Astrocyte of the hippocampus (primary cell): ENCODE measurements at regions not wholly inside any gene's neighbourhood (a gene's known extent, or its start where the extent isn't known, plus 50 kb on each side); places are given as distances from the start of the nearest gene placed in this dataset.

ENCODE experiments used
- DNase-seq: peaks from one replicate; pipeline ENCODE4 v3.0.0; 2011; ENCODE audit warnings: low read depth, low spot score

- DNase-seq, result no peak
Measured at GRCh38 chr4:189763583-189763982, 177.1 kb upstream of the FRG1 start.

GRCh38 chr4:189765301-189765700, 175.4 kb upstream of the FRG1 start:
- DNase-seq, result no peak

GRCh38 chr4:189765736-189766135, 174.9 kb upstream of the FRG1 start:
- DNase-seq, result no peak

GRCh38 chr4:189767941-189768340, 172.7 kb upstream of the FRG1 start:
- no peak for DNase-seq

DNA sequence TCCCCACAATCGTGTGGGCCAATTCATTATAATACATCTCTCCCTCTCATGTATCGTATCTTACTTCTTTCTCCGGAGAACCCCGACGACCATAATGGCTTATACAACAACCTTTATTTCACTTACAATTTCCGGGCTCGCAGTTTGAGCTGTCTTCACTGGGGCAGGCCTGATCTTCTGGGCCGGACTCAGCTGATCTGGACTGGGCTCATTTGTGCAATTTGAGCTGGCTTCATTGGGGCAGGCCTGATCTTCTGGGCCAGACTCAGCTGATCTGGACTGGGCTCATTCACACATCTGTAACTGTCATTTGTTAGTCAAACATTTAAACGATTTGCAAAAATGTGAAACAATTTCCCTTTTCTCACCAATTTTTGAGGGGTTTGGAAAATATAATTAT, 171.5 kb upstream of the FRG1 start:
- no peak for DNase-seq

GRCh38 chr4:189771696-189772361, 168.8 kb upstream of the FRG1 start:
- no peak for DNase-seq

- peak; percentile 27 for DNase-seq
Measured at GRCh38 chr4:189773909-189774308, 166.8 kb upstream of the FRG1 start.

GRCh38 chr4:189779281-189779980, 161.2 kb upstream of the FRG1 start:
- no peak for DNase-seq

GRCh38 chr4:189780391-189780790, 160.3 kb upstream of the FRG1 start:
- no peak for DNase-seq

GRCh38 chr4:189784651-189785050, 156.0 kb upstream of the FRG1 start:
- DNase-seq, result no peak

DNA sequence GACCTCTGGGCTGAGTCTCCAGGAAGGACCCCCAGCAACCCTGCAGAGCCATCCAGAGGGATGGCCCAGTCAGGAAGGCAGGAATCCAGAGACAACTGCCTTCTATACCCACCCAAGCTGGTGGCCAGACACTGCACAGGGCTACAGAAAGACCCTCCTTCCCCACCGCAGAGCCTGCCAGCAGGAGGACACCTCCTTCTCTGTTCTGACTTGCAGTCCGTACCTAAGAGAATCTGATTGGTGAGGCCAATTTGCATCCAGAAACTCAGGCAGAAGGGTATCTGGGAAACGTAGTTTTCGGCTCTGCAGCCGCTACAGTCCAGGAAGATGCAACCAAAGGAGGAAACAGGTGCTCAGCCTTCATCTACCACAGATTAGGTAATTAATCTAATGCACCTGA, 155.4 kb upstream of the FRG1 start:
- DNase-seq, result no peak

GRCh38 chr4:189786447-189786846, 154.2 kb upstream of the FRG1 start:
- no peak for DNase-seq

- no peak for DNase-seq
Measured at GRCh38 chr4:189787216-189788031, 153.2 kb upstream of the FRG1 start.

DNA sequence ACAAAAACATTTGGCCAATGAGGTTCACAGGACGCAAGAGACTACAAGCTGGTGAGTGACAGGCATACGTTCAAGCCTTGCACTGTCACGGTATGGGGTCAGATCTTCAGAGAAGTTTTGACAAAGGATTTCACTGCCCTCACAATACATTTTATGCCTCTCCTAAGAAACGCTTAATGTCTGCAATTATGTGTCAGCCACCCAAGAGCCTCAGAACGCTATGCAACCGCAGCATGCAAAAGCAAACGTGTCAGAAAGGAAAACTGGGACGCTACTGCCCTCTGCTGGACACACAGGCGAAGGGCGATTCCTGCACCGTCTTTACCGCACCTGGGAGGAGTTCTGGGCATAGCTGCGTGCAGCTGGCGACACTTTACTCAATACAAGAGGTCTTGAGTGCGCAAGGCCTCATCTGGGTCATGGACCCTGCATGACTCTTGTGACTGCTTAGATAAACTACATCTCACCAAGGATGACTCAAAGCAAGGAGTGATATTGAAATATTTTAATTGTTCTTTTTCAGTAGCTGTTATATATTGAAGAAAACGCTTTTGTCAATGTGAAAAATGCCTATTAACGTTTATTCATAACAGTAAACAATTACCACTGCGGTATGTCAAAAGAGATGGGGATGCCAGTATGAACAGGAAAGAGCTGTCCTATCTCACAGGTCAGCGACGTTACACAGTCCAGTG, 147.6 kb upstream of the FRG1 start:
- peak; percentile 89 for DNase-seq

DNA sequence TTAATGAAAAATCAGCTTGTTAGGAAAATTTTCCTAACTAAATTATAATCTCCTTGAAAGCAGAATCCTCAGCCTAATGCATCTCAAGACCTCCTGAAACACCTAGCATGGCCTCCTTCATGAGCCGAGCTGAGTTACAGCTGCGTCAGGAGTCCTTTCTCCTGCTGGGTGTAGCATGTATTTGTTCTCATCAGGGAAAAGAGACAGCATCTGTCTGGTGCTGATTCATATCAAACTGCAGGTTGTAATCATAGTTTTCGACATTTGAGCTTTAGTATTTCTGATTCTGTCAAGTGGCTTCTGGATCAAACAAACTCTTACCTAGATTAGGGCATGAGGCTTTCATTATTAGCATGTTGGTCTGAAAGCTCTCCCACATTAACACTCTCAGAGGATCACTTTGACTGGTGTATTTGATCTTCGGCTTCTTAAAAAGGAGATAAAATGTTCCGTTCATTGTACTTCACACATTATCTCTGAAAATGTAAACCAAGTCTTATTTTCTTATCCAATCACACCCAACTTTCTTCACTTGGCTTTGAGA, 140.1 kb upstream of the FRG1 start:
- DNase-seq, result no peak

- no peak for DNase-seq
Measured at GRCh38 chr4:189802884-189803283, 137.8 kb upstream of the FRG1 start.

GRCh38 chr4:189804894-189805293, 135.8 kb upstream of the FRG1 start:
- peak; percentile 16 for DNase-seq

GRCh38 chr4:189806506-189806905, 134.2 kb upstream of the FRG1 start:
- DNase-seq, result no peak

GRCh38 chr4:189807031-189807430, 133.6 kb upstream of the FRG1 start:
- DNase-seq, result no peak

DNA sequence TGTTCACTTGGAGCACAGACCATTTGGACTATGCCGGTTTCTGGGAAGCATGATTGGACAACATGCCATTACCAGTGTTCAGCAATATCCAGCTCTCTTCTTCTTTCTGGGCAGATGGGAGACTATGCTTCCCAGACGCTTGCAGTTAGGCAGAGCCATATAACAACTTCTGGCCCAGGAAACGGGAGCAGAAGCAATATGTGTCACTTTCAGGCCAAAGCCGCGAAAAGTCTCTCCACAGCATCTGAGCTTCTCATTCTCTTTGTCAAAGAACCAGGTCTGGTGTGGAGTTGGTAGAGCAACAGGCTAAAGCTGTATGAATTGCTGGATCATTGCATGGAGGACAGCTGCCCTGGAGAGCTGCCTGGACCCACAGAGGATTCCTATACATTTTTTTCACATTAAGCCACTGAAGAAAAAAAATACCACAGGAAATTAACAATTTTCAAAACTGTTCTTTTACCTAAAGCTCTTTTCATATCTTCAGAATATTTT, 131.4 kb upstream of the FRG1 start:
- DNase-seq, result no peak

DNA sequence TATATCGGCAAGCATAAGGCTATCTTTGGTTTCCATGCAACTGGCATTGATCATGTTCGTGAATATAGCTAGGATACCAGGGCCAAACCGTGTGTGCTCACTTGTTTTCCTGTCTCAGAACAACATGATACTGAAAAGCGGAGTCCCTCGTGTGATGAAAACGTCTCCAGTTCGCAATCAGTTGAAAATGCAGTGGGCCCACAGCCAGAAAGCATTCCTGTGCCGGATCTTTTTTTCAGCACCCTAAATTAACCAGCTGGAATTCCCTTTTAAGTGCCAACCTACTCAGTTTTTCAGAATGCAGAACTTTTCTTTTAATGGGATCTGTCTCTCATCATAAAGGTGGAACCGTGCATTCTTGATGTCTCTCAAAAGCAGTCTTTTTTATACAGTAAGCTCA, 130.8 kb upstream of the FRG1 start:
- DNase-seq, result peak; percentile 64
